ENCODE measurements at regions not wholly inside any gene's neighbourhood (a gene's known extent, or its start where the extent isn't known, plus 50 kb on each side); places are given as distances from the start of the nearest gene placed in this dataset.
A peak's percentile ranks its signal among the peaks of the same experiment; 100 is the strongest.

DNA sequence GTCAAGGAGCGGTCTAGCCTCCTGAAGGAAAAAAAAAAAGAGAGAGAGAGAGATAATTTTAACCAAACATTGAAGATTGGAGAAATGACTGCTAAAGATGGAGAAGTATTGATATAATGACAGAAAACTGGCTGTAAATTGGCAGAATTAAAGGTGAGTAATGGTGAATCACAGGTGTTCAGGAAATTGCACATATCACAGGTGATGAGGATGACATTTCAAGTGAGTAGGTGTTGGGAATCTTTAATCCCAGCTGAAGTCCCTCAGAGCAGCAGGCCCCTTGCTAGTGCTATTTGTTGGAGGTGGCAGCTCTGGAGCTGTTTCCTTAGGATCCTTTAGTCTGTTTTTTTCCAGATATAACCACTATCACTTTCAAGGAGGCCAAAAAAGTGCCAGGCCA, 678.4 kb upstream of the VRK2 start:
- Histone ChIP-seq H3K4me1 (ENCODE audit: control insufficient read depth in 1 of 2, insufficient read depth in 2 of 2, low read depth in 1 of 2, low read length in 1 of 2) (peaks cover 0 to 14% of the 10 kb centered on the region in 2 experiments; a peak in 1 of 4 replicates), H3K4me2 (no peak overlapping the region), H3F3A (replicated peaks; ENCODE audit: insufficient read depth) (peaks cover 23% of the 10 kb centered on the region), H3K27ac (ENCODE audit: low read depth in 2 of 2, low read length in 1 of 2) (no peak overlapping the region), H2AFZ (ENCODE audit: low read depth) (no peak overlapping the region), H3K36me3 (replicated peaks in 1 of 2; ENCODE audit: control insufficient read depth in 1 of 2, insufficient read depth in 2 of 2, low read length in 1 of 2) (no peaks in the 10 kb centered on the region), H4K20me1 (ENCODE audit: insufficient read depth) (no peaks in the 10 kb centered on the region), H3K79me2 (ENCODE audit: insufficient read depth) (no peaks in the 10 kb centered on the region), H3K9ac (no peak overlapping the region), H3K4me3 (ENCODE audit: low read depth in 2 of 2, low read length in 1 of 2) (no peak overlapping the region), H3K9me2 (no peaks in the 10 kb centered on the region), H3K9me3 (peaks cover 21% of the 10 kb centered on the region), H3K27me3 (ENCODE audit: insufficient read depth) (no peaks in the 10 kb centered on the region)
- no peak for TF ChIP-seq FOSL2 (IDR thresholded peaks at IDR 0.05; ENCODE audit: borderline replicate concordance, low read depth)
- no peak for TF ChIP-seq SMC3 (IDR thresholded peaks at IDR 0.05; ENCODE audit: low read depth, low read length)
- TF ChIP-seq GATA2 (CRISPR knock-in tag; IDR thresholded peaks at IDR 0.05), result no peak
- TF ChIP-seq YY1 (IDR thresholded peaks at IDR 0.05; ENCODE audit: low read depth), result no peak
- TF ChIP-seq, protein P1, sequence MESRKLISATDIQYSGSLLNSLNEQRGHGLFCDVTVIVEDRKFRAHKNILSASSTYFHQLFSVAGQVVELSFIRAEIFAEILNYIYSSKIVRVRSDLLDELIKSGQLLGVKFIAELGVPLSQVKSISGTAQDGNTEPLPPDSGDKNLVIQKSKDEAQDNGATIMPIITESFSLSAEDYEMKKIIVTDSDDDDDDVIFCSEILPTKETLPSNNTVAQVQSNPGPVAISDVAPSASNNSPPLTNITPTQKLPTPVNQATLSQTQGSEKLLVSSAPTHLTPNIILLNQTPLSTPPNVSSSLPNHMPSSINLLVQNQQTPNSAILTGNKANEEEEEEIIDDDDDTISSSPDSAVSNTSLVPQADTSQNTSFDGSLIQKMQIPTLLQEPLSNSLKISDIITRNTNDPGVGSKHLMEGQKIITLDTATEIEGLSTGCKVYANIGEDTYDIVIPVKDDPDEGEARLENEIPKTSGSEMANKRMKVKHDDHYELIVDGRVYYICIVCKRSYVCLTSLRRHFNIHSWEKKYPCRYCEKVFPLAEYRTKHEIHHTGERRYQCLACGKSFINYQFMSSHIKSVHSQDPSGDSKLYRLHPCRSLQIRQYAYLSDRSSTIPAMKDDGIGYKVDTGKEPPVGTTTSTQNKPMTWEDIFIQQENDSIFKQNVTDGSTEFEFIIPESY (IDR thresholded peaks at IDR 0.05; ENCODE audit: borderline replicate concordance, low read depth), result no peak
- ChIA-PET POLR2A (no interaction called here), CTCF (no interaction called here)
- DNase-seq, result no peak
- 64% methylated on average over 1 of the region's 1 CpG for WGBS (ENCODE audit: low lambda C conversion rate)

DNA sequence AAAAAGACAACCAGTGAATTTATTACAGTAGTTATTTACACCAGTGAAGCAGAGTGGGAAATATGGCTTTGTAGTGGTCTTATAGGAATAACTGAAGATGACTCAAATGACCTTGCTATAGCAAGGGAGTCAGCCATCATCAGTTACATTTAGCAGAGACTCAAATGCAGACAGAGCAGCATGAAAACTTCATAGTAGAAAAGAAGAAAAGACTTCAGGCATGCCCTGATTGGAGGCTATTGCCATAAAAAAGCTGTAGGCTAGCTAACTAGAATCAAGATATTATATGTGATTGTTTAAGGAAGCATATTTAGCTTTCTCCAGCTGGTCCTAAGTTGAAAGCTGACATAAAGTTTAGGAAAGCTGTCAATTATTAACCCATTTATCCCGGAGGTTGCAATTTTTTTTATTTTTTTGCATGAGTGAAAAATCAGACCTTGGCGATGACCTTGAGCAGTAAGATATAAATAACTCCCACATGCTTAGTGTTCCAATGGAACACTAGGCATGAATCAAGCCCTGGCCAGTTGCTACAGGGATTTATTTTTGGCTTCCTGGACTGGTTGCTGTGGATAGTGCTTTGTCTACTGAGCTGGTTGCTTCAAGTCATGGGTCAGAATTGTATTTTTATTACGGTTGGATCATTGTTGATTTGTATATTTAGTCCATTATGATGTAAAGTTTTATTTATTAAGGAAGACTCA, 675.6 kb upstream of the VRK2 start:
- ChIA-PET CTCF (no interaction called here), POLR2A (no interaction called here)
- Histone ChIP-seq H3K9me2 (no peaks in the 10 kb centered on the region), H2AFZ (ENCODE audit: low read depth) (peak overlapping the region; percentile 62; the same call in 1 of the 2 replicates), H3K4me3 (ENCODE audit: low read depth in 2 of 2, low read length in 1 of 2) (no peak overlapping the region), H3K27ac (ENCODE audit: low read depth in 2 of 2, low read length in 1 of 2) (peak overlapping the region; percentile 23 to 84; a peak in 3 of 4 replicates), H3F3A (replicated peaks; ENCODE audit: insufficient read depth) (peaks cover 50% of the 10 kb centered on the region), H3K4me2 (no peak overlapping the region), H3K27me3 (ENCODE audit: insufficient read depth) (no peaks in the 10 kb centered on the region), H3K4me1 (ENCODE audit: control insufficient read depth in 1 of 2, insufficient read depth in 2 of 2, low read depth in 1 of 2, low read length in 1 of 2) (peaks cover 0 to 26% of the 10 kb centered on the region in 2 experiments; a peak in 2 of 4 replicates), H4K20me1 (ENCODE audit: insufficient read depth) (no peaks in the 10 kb centered on the region), H3K36me3 (replicated peaks in 1 of 2; ENCODE audit: control insufficient read depth in 1 of 2, insufficient read depth in 2 of 2, low read length in 1 of 2) (no peaks in the 10 kb centered on the region), H3K79me2 (ENCODE audit: insufficient read depth) (no peaks in the 10 kb centered on the region), H3K9ac (no peak overlapping the region), H3K9me3 (peaks cover 16% of the 10 kb centered on the region; the same call in 1 of the 2 replicates)
- no peak for DNase-seq
- 26% methylated on average over 3 of the region's 3 CpGs for WGBS (ENCODE audit: low lambda C conversion rate)
- TF ChIP-seq USF1 (IDR thresholded peaks at IDR 0.05; ENCODE audit: borderline replicate concordance, low read depth) (no peak), SIN3A (IDR thresholded peaks at IDR 0.05; ENCODE audit: borderline replicate concordance, low read depth, low read length) (no peak), SMC3 (IDR thresholded peaks at IDR 0.05; ENCODE audit: low read depth, low read length) (no peak), RFX5 (IDR thresholded peaks at IDR 0.05; ENCODE audit: low read length) (no peak), REST (IDR thresholded peaks at IDR 0.05; ENCODE audit: low read depth, low read length) (no peak), MEF2A (IDR thresholded peaks at IDR 0.05; ENCODE audit: borderline replicate concordance, low read depth) (no peak; the same call in 1 of the 2 replicates)
- TF ChIP-seq, protein P1 (IDR thresholded peaks at IDR 0.05; ENCODE audit: borderline replicate concordance, low read depth), result no peak
- TF ChIP-seq, protein P2, sequence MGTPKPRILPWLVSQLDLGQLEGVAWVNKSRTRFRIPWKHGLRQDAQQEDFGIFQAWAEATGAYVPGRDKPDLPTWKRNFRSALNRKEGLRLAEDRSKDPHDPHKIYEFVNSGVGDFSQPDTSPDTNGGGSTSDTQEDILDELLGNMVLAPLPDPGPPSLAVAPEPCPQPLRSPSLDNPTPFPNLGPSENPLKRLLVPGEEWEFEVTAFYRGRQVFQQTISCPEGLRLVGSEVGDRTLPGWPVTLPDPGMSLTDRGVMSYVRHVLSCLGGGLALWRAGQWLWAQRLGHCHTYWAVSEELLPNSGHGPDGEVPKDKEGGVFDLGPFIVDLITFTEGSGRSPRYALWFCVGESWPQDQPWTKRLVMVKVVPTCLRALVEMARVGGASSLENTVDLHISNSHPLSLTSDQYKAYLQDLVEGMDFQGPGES (IDR thresholded peaks at IDR 0.05; ENCODE audit: low read depth, low read length), result no peak
